Mucosa of rectum (tissue), 2 donors: ENCODE measurements at regions not wholly inside any gene's neighbourhood (a gene's known extent, or its start where the extent isn't known, plus 50 kb on each side); places are given as distances from the start of the nearest gene placed in this dataset.

ENCODE experiments used
- H3K27ac ChIP-seq, 2 donors: one replicate each; pipeline ENCODE4 v1.7.0; 2013; ENCODE audit warnings: inconsistent platforms in 2 of 2, low read depth in 2 of 2, low read length in 2 of 2
- H3K27me3 ChIP-seq, 2 donors: one replicate each; pipeline ENCODE4 v1.7.0; 2013; ENCODE audit warnings: low read length in 2 of 2; ENCODE audit not compliant: control insufficient read depth in 2 of 2, insufficient read depth in 2 of 2
- H3K36me3 ChIP-seq, 2 donors: one replicate each; pipeline ENCODE4 v1.7.0; 2013; ENCODE audit warnings: low read length in 2 of 2; ENCODE audit not compliant: control insufficient read depth in 2 of 2, insufficient read depth in 2 of 2
- H3K4me1 ChIP-seq, 2 donors: one replicate each; pipeline ENCODE4 v1.7.0; 2013; ENCODE audit warnings: low read length in 2 of 2, mild to moderate bottlenecking in 1 of 2; ENCODE audit not compliant: control insufficient read depth in 2 of 2, insufficient read depth in 2 of 2
- H3K4me3 ChIP-seq, 2 donors: one replicate each; pipeline ENCODE4 v1.7.0; 2013; ENCODE audit warnings: low read length in 2 of 2
- H3K9ac ChIP-seq, 2 donors: one replicate each; pipeline ENCODE4 v1.7.0; 2013; ENCODE audit warnings: low read length in 2 of 2, low read depth in 1 of 2, mild to moderate bottlenecking in 1 of 2
- H3K9me3 ChIP-seq, 2 donors: one replicate each; pipeline ENCODE4 v1.7.0; 2013; ENCODE audit warnings: low read length in 2 of 2; ENCODE audit not compliant: control insufficient read depth in 2 of 2
- donor health status: healthy.
- donor health status: Normal muscosa, but diverticular disease.

DNA sequence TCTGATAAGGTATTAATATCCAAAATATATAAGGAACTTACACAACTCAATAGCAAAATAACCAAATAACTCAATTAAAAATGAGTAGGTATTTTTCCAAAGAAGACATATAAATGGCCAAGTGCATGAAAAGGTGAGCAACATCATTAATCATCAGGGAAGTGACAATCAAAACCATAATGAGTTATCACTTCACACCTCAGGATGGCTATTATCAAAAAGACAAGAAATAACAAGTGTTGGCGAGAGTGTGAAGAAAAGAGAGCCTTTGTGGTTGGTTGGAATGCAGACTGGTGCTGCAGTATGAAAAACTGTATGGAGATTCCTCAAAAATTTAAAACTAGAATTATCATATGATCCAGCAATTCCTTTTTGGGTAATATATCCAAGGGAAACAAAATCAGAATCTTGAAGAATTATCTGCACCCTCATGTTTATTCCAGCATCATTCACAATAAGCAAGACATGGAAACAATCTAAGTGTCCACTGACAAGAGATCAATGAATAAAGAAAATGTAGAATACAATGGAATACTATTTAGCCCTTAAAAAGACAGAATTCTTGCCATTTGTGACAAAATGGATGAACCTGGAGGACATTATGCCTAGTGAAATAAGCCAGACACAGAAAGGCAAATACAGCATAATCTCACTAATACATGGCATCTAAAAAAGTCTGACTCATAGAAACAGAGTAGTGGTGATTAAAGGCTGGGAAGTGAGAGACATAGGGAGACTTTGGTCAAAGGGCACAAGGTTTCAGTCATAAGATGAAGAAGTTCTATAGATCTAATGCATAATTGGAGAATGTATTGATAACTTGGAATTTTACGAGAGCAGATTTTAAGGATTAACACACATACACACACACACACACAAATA lies 175.6 kb downstream of the FOXA2 start:
- no peaks in the 10 kb centered on the region for H3K9me3 ChIP-seq
- H3K4me3 ChIP-seq: no peak overlapping the region
- peaks cover 7 to 9% of the 10 kb centered on the region in 2 donors for H3K4me1 ChIP-seq
- H3K27ac ChIP-seq: no peak overlapping the region
- no peaks in the 10 kb centered on the region for H3K36me3 ChIP-seq
- H3K9ac ChIP-seq: no peak overlapping the region
- H3K27me3 ChIP-seq: no peaks in the 10 kb centered on the region

GRCh38 chr20:22407237-22408193 lies 176.9 kb downstream of the FOXA2 start:
- H3K27ac ChIP-seq: no peak overlapping the region
- no peaks in the 10 kb centered on the region for H3K36me3 ChIP-seq
- H3K9me3 ChIP-seq: no peaks in the 10 kb centered on the region
- no peaks in the 10 kb centered on the region for H3K27me3 ChIP-seq
- no peak overlapping the region for H3K4me3 ChIP-seq
- peaks cover 10 to 13% of the 10 kb centered on the region in 2 donors for H3K4me1 ChIP-seq
- no peak overlapping the region for H3K9ac ChIP-seq

DNA sequence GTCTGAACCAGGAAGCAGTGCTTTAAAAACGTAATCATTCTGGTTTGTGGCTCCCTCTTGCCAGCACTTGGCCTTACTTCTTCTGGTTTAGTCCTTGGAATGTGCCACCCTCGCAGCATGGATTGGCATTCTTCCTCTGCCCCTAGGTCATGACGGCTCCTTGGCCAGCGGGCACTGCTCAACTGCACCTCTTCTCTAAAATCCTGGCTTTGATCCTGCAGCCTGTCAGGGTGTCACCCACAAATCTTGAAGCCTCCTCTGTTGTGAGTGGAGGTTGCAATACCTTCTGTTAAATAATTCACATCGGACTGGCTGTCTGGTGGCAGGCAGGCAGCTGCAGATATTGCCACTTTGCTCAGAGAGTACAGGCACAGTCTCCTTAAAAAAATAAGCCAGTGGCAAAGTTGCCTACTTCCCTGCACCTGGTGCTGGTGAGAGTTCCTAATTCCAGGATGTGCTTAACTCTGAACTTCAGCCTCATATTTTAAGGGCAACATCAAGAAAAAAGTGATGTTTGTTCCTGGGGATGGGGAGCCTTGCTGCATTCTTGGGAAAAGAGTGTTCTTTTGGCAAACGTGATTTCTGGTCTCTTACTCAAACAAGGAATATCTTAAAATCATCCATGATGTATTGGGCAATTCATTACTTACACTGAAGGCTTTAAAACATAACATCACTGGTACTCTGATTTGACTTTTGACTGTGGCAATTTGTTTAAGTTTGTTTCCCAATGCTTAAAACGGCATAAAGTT lies 179.8 kb downstream of the FOXA2 start:
- no peaks in the 10 kb centered on the region for H3K36me3 ChIP-seq
- H3K27ac ChIP-seq: no peak overlapping the region
- no peaks in the 10 kb centered on the region for H3K27me3 ChIP-seq
- peak overlapping the region; percentile 56 for H3K4me3 ChIP-seq
- no peak overlapping the region for H3K9ac ChIP-seq
- H3K9me3 ChIP-seq: peaks cover 0 to 2% of the 10 kb centered on the region in 2 donors
- peaks cover 10 to 13% of the 10 kb centered on the region in 2 donors for H3K4me1 ChIP-seq

GRCh38 chr20:22403632-22404361 lies 180.6 kb downstream of the FOXA2 start:
- H3K27ac ChIP-seq: no peak overlapping the region
- H3K9ac ChIP-seq: peak overlapping the region in 1 of 2 donors; percentile 22
- no peaks in the 10 kb centered on the region for H3K27me3 ChIP-seq
- no peaks in the 10 kb centered on the region for H3K36me3 ChIP-seq
- peaks cover 0 to 2% of the 10 kb centered on the region in 2 donors for H3K9me3 ChIP-seq
- H3K4me3 ChIP-seq: peak overlapping the region; percentile 56
- peaks cover 10 to 13% of the 10 kb centered on the region in 2 donors for H3K4me1 ChIP-seq

DNA sequence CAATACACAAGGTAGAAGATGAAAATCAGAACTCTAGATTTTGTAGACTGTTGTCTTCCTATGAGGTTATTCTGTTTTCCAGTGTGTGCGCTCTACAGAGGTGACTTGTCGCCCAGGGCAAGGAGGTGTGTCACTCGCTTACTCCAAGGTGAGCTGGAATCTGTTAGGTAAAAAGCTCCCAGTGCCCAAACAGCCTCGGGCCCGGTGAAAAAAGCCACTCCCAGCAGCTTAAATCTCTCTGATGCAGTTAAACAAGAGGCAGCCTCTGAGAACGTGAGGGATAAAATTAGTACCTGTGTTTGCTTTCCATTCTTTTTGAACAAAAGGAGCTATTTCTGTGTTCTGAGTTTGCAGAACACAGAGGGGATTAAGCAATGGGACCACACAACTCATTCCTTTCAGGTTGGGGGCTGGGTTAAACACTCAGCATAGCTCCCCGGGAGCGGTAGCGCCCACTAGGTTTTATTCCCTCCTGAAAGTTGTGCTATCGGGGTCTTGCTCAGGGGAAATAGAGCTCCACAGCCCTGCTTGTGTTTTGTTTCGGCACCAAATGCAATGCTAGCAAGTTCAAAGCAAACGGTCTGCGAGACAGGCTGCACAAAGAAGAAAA lies 181.2 kb downstream of the FOXA2 start:
- Histone ChIP-seq H3K9ac (peak overlapping the region in 1 of 2 donors; percentile 22), H3K27me3 (no peaks in the 10 kb centered on the region)

GRCh38 chr20:22402550-22402949 lies 181.8 kb downstream of the FOXA2 start:
- no peaks in the 10 kb centered on the region for H3K36me3 ChIP-seq
- H3K9ac ChIP-seq: no peak overlapping the region
- no peak overlapping the region for H3K27ac ChIP-seq
- H3K4me1 ChIP-seq: peaks cover 10 to 13% of the 10 kb centered on the region in 2 donors
- no peak overlapping the region for H3K4me3 ChIP-seq
- H3K27me3 ChIP-seq: no peaks in the 10 kb centered on the region
- H3K9me3 ChIP-seq: peaks cover 0 to 2% of the 10 kb centered on the region in 2 donors

More for the DNA sequence above, 181.2 kb downstream of the FOXA2 start:
- Histone ChIP-seq H3K27ac (no peak overlapping the region), H3K4me3 (peak overlapping the region; percentile 56), H3K4me1 (peaks cover 10 to 13% of the 10 kb centered on the region in 2 donors), H3K9me3 (peaks cover 0 to 2% of the 10 kb centered on the region in 2 donors), H3K36me3 (no peaks in the 10 kb centered on the region)

DNA sequence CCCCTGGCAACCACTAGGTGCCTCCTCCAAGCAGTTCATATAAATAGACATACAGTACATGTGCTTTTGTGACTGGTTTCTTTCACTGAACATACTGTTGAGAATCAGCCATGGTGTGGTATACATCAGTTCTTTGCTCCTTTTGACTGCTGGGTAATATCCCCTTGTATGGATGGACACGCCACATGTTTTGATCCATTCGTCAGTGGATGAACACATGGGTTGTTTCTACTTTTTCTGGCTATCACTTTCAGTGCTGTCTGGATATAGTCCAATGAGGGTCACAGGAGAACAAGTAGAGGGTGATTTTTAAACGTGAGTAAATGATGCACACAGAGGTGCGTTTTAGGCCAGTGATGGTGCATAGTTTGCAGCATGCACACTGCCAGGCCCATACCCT lies 183.9 kb downstream of the FOXA2 start:
- peaks cover 10 to 13% of the 10 kb centered on the region in 2 donors for H3K4me1 ChIP-seq
- peaks cover 0 to 2% of the 10 kb centered on the region in 2 donors for H3K9me3 ChIP-seq
- no peak overlapping the region for H3K27ac ChIP-seq
- H3K4me3 ChIP-seq: no peak overlapping the region
- no peaks in the 10 kb centered on the region for H3K27me3 ChIP-seq
- H3K9ac ChIP-seq: no peak overlapping the region
- H3K36me3 ChIP-seq: no peaks in the 10 kb centered on the region

DNA sequence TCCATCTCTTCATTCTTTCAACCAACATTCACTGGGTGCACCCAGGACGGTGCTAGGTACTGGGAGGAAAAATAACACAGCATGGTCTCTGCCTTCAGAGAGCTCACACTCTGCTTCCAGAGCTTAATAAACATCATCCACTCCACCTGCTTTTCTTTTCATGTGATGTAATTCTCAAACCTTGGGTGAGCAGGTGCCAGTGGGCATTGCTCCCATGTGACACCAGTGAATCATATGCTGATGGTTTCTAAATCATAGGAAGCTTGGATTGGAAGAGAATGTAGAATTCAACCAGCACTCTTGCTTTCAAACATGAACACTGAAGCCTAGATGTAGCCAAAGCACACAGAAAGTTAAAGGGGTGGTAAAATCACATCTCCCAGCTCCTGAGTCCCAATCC lies 189.8 kb downstream of the FOXA2 start:
- H3K9me3 ChIP-seq: no peaks in the 10 kb centered on the region
- no peak overlapping the region for H3K27ac ChIP-seq
- no peaks in the 10 kb centered on the region for H3K4me1 ChIP-seq
- H3K4me3 ChIP-seq: no peak overlapping the region
- no peak overlapping the region for H3K9ac ChIP-seq
- no peaks in the 10 kb centered on the region for H3K27me3 ChIP-seq
- no peaks in the 10 kb centered on the region for H3K36me3 ChIP-seq

DNA sequence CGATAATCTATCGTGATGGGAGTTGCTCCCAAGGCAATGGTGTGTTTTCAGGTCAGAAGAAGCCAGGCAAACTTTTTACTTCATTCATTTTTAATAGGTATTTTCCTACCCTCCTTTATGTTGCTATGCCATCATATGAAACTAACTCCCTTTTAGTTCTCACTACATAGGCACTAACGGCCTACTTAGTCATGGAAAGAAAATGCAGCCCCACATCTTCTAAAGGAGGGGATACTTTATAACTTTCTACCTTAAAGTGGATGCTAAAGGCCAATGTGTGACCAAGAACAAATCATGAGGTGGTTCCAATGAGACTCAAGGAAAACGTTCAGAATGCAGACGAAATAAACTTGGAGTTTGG lies 193.8 kb downstream of the FOXA2 start:
- Histone ChIP-seq H3K36me3 (no peaks in the 10 kb centered on the region), H3K4me3 (no peak overlapping the region), H3K27ac (no peak overlapping the region), H3K4me1 (no peaks in the 10 kb centered on the region), H3K27me3 (no peaks in the 10 kb centered on the region), H3K9me3 (no peaks in the 10 kb centered on the region), H3K9ac (no peak overlapping the region)
